MM.1S (cell line): ENCODE measurements at regions not wholly inside any gene's neighbourhood (a gene's known extent, or its start where the extent isn't known, plus 50 kb on each side); places are given as distances from the start of the nearest gene placed in this dataset.

Experiments
- EZH2 ChIP-seq: fragments of 300-600 bp; sonication (generic); optimal IDR thresholded peaks from 2 replicates; pipeline ENCODE3; 2017; ENCODE audit warnings: low read depth, mild to moderate bottlenecking, antibody characterized with exemption, low read length, mixed read lengths
- EZH2phosphoT487 ChIP-seq: fragments of 300-600 bp; sonication (generic); IDR thresholded peaks from 2 replicates; pipeline ENCODE4 v1.6.1; 2018; ENCODE audit warnings: antibody characterized with exemption, low read length
- TF ChIP-seq, protein P1 (sequence below): fragments of 300-600 bp; sonication (generic); IDR thresholded peaks from 2 replicates; pipeline ENCODE4 v1.5.1; 2016; ENCODE audit warnings: antibody characterized with exemption, low read length, mixed read lengths

DNA sequence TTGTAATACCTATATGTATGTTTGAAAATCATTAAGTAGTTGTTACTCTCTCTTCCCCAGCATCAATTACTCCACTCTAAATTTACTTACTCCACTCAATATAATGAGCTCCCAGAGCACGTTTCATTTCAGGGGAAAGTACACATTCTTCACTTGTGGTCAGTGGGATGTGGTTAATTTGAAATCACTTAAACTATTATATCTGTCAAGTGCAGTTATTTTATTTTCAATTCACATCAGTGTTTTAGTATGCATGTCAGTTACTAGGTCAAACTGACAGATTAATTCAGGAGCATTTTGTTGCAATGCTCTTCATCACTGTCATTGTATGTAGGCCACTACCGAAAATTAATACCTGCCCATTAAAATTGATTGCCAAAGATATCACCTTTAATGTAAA is 376.1 kb downstream of the ZIC4 start:
- TF ChIP-seq, protein P1, sequence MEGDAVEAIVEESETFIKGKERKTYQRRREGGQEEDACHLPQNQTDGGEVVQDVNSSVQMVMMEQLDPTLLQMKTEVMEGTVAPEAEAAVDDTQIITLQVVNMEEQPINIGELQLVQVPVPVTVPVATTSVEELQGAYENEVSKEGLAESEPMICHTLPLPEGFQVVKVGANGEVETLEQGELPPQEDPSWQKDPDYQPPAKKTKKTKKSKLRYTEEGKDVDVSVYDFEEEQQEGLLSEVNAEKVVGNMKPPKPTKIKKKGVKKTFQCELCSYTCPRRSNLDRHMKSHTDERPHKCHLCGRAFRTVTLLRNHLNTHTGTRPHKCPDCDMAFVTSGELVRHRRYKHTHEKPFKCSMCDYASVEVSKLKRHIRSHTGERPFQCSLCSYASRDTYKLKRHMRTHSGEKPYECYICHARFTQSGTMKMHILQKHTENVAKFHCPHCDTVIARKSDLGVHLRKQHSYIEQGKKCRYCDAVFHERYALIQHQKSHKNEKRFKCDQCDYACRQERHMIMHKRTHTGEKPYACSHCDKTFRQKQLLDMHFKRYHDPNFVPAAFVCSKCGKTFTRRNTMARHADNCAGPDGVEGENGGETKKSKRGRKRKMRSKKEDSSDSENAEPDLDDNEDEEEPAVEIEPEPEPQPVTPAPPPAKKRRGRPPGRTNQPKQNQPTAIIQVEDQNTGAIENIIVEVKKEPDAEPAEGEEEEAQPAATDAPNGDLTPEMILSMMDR, result no peak
- TF ChIP-seq EZH2phosphoT487 (no peak), EZH2 (no peak)
